HG03457 (cell line): ENCODE measurements at regions not wholly inside any gene's neighbourhood (a gene's known extent, or its start where the extent isn't known, plus 50 kb on each side); places are given as distances from the start of the nearest gene placed in this dataset.
"Not testable (repeated sequence)": the region's sequence is repeated elsewhere in the genome, so short reads cannot be mapped to it uniquely, and the experiment has no call there.

Experiments
- ATAC-seq: cut with Tn5 transposase; IDR thresholded peaks from one replicate; pipeline ENCODE4 v1.9.1; 2021; ENCODE audit warnings: moderate number of reproducible peaks; ENCODE audit not compliant: unreplicated experiment

DNA sequence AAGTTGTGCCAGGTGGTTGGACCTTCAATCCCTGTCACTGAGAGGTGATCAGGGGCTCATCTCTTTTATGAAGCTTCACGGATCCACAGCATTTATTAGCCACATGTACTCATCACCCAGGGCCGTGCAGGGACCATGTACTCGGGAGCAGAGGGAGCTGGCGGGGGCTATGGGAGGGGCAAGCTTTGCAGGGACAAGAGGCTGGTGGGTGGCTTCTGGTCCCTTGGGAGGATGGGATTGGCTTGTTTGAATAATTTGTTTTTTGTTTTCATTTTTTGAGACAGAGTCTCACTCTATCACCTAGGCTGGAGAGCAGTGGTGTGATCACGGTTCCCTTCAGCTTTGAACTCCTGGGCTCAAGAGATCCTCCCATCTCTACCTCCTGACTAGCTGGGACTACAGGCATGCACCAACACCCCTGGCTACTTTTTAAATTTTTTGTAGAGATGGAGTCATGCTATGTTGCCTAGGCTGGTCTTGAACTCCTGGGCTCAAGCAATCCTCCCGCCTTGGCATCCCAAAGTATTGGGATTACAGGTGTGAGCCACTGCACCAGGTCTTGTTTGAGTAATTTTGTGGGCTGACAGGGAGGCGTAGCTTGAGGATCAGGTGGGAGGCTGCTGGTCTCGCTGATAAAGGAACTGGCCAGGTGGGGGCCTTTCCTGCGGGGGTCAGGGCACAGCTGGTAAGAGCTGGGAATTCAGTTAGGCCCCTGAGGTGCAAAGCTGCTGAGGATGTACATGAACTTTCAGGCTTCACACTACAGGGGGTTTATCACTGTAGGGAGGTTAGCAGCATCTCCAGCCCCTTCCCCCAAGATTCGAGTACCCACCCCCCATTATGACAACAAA lies 308.0 kb upstream of the C1orf174 start:
- no peak for ATAC-seq

DNA sequence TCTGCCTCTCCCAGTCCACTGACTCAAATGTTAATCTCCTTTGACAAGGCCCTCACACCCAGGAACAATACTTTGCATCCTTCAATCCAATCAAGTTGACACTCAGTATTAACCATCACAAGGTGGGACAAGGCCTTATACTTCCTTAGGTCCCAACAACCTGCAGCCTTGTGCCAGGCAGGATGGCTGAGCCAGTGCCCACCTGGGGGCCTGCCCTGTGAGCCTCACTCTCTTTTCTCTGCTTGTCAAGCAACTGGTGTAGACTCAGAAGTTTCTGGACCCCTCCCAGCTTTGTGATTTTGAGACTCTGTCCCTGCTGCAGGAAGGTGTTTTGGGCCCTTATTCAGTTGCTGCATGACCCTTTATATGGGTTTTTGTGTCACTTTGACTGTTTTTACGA lies 310.0 kb upstream of the C1orf174 start:
- ATAC-seq, result no peak

DNA sequence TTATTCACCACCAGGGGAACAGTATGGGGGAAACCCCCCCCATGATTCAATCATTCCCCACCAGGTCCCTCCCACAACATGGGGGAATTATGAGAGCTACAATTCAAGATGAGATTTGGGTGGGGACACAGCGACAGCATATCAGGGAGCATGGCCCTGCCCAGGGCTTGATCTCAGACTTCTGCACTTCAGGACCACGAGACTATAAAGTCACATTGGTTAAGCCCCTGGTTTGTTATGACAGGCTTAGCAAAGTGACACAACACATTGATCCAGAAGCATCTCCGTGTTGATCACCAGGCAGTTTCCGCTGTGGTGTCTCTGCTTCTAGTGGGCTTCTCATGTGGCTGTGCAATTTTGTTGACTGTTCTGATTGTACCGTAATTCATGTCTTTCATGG lies 312.7 kb upstream of the C1orf174 start:
- no peak for ATAC-seq

DNA sequence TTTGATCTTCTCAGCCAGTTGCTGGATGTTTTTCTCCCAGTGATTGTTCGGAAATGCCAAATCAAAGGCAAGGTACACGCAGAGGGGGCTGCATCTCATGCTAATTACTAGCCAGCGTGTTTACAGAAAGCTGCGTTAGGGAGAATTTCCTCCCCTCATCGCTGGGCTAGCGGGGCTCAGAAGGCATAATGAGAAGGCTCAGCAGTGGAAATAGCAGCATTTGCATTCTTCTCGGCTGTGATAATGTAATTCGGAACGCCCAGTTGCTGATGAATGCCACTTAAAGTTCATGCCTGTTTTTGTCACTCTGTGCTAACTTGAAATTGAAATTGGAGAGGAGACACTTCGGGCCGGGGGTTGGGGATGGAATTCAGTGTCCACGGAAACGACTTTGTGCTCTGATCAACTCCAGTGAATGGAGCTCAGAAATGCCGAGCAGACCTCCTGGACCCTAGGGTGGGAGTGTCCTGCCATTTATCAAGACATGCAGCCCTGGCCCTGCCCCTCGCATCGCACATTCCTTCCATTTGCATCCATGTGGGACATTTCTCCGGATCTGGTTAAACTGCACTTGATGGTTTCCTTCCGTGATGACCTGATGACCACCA lies 313.4 kb upstream of the C1orf174 start:
- ATAC-seq, result no peak

DNA sequence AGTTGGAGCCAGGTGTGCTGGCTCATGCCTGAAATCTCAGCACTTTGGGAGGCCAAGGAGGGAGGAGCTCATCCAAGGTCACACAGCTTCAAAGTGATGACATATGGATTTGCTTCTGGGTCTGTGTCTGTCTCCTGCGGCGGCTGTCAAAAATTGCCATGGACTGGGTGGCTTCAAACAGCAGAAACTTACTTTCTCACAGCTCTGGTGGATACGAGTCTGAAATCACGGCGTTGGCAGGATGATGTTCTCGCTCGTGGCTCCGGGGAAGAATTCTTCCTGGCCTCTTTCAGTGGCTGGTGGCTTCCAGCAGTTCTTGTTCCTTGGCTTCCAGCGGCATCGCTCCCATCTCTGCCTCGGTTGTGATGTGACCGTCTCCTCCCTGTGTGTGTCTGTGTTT lies 314.8 kb upstream of the C1orf174 start:
- ATAC-seq, result no peak

DNA sequence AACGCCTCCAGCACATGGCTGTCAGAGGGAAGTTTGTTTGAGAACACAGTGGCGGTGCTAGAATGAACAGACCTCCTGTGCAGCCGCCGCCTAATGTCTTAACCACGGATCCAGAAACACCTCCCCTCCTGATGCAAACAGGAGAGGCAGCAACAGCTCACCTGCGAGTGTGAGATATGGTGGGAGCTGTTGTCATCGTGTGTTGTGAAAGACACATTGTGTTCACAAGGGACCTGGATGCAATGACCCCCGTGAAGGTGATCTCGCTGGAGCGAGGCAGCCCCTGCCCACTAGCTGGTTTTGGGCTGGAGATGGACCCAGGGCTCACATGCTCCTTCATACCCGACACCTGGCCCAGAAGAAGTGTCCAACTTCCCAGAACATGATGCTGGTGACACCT lies 315.3 kb upstream of the C1orf174 start:
- no peak for ATAC-seq

DNA sequence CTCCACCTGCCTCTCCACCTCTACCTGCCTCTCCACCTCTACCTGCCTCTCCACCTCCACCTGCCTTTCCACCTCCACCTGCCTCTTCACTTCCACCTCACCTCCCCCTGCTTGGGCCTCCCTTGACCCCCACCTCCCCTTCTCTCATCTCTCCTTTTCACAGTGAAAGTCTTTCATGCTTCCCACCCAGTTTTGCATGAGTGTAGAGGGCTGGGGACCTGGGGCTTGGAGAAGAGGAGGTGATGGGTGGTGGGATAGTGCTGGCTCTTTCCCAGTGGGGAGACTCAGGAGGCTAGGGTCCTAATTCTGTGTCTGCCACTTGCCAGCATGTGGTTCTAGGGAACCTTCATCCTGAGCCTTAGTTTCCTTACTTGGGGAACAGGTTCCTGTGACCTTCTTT lies 316.2 kb upstream of the C1orf174 start:
- ATAC-seq, result no peak

DNA sequence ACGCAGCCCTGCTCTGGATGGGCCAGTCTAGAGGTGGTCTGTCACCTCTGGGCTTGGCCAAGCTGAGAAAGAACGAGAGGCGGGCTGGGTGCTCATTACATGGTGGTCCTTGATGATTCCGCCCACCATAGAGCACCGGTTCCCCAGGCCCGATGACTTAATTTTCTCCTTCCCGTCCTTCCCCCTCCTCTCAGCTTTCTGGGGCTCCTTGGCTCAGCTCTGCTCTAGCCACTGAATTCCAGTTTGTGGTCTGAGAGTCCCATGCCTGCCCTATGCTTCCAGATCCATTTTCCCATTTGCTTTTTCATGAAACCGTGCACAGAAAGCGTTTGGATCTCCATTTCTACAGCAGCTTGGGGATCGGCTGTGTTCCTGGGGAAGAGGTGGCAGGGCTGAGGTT lies 318.5 kb upstream of the C1orf174 start:
- ATAC-seq, result no peak

DNA sequence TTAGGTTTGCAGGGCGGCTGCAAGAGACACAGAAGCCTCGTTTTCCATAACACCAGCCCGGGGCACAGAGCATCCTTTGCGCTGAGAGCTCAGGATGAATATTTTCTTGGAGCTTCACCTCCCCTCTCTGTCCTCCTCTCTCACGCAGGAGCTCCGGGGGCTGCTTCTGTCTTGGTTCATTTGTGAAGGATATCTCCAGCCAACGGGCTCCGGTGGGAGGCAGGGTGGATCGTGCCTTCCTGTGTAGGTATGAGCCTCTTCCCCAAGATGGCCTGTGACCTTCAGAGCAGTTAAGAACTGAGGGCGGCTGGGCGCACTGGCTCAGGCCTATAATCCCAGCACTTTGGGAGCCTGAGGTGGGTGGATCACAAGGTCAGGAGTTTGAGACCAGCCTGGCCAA lies 319.0 kb upstream of the C1orf174 start:
- ATAC-seq, result no peak

DNA sequence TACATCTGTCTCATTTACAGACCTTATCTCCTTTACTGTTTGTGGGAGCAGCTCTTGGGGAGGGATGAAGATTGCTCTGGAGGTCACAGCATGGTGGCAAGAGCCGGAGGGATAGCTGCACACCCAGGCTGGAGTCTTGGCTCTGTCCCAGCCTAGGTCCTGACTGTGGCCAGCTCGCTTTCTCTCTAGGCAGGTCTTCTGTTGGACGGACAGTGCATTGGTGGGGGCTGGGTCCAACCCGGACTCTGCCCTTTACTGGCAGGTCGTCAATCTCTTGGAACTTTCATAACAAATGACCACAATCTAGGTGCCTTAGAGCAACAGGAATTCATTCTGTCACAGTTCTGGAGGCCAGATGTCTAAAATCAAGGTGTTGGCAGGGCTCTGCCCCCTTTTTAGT lies 319.8 kb upstream of the C1orf174 start:
- no peak for ATAC-seq

DNA sequence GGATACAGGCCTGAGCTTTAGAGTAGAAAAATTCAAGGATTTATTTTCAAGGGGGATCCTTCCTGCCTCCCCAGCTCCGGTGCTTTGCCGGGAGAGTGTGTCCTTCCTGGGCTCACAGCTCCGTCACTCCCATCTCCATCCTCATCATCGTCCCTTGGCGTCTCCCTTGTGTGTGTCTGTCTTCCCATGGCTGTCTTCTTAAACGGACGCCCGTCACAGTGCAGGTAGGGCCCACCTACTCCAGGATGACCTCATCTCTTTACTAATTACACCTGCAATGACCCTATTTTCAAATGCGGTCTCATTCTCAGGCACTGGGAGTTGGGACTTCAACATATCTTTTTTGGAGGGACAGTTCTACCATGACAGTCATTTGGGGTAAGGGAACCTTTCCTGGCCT lies 320.3 kb upstream of the C1orf174 start:
- ATAC-seq, result no peak

DNA sequence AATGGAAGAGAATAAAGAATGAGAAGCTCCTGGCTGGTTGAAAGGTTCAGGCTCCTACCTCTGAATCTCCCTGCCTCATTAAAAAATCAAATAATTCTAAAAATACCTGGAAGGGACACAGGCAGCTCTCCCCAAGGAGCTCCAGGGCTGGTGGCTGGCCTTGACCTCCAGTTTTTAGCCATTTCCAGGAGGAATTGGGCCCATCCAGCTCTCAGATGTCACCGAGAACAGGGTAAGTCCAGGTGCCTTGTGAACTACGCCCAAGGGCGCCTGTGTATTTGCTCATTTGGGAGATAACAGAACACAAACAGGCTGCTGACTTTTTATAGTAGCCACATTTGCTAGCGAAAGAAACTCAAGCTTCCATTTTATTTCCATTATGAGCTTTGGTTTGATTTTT lies 321.0 kb upstream of the C1orf174 start:
- no peak for ATAC-seq

DNA sequence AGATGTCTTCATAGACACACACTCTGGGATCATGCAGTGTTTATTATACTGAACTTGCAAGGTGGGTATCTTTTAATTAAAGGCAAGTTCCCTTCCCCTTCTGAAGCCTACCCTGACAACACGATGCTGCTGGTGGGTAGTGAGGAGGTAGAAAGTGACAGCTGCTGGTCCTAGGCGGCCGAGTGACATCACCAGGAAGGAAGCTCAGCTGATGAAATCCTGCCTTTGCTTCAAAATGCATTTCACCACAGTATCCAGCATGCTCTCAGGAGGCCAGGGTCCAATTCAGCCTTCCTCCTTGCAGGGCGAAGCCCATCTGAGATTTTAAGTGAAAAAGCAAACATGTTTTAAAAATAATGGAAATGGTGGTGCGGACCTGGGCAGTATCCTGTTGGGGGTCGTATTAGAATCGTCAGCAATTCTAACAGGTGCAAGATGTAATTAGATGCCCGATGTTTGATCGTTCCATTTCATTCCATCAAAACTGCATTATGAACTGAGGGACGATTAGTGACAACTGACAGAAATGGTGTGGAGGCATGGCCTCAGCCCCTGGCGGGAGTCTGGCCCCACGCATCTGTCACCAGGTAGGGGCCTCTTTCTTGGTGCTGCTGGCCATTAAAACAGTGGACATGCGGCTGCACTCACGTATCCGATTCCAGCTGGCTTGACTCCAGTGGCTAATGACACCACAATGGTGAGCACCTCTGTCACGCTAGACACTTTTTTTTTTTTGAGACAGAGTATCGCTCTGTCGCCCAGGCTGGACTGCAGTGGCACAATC lies 324.8 kb upstream of the C1orf174 start:
- no peak for ATAC-seq

DNA sequence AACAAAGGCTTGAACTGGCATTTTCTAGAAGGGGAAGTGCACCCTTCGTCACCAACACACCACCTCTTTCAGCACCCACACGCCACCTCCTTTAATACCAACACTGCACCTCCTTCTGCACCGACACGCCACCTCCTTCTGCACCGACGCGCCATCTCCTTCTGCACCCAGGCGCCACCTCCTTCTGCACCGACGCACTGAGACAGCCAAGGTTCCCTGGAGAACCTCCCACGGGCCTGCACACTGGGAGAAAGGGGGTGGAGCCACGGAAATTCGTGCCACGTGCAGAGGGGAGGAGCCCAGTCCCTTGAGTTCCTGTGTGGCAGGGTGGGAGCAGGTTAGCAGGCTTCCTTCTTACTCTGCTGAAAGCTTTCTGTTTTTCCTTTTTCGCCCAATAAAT lies 327.9 kb upstream of the C1orf174 start:
- no peak for ATAC-seq

DNA sequence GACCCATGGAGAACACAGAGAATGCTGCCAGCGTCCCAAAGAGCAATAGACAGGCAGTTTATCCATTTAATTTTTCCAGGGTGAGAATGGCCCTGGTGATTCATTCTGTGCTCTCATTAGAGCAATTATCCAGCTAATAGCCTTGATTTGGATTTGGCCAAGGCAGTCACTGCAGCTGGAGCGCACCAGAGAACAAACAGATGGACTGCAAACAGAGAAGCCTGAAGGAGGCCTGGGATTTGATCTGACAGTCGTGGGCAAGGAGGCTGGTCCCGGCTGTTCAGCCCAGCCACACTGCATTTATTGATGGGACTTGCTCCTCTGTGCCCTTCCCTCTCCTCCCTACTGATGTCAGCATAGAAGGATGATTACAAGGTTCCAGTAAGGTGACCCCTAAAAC lies 353.9 kb upstream of the C1orf174 start:
- ATAC-seq, result no peak

DNA sequence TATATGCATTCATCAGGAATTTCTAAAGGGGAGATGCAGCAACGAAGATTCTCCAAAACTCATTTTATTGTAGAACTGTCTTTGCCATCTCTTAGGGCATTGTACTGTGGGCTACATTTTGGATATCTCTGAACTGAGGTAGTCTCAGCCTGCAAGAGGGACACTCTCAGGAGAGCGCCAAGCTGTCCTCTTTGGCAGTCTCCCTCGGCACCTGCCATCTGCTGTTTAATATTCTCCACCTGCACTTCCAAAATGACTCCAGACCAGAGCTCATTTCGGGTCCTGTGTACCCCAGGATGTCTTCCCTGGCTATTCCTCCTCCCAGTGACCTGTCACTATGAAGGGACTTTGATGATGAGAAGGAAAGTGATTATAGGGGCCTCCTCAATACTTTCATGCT lies 356.3 kb upstream of the C1orf174 start:
- ATAC-seq, result no peak

DNA sequence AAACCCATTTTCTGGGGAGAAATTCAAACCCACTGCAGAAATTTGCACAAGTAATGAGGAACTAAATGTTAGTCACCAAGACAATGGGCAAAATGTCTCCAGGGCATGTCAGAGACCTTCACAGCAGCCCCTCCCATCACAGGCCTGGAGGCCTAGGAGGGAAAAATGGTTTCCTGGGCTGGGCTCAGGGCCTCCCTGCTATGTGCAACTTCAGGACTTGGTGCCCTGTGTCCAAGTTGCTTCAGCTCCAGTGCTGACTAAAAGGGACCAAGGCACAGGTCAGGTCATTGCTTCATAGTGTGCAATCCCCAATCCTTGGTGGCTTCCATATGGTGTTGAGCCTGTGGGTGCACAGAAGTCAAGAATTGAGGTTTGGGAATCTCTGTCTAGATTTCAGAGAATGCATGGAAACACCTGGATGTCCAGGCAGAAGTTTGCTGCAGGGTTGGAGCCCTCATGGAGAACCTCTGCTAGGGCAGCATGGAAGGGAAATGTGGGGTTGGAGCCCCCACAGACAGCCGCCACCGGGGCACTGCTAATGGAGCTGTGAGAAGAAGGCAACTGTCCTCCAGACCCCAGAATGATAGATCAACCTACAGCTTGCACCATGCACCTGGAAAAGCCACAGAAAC lies 358.2 kb upstream of the C1orf174 start:
- ATAC-seq, result not testable (repeated sequence)

DNA sequence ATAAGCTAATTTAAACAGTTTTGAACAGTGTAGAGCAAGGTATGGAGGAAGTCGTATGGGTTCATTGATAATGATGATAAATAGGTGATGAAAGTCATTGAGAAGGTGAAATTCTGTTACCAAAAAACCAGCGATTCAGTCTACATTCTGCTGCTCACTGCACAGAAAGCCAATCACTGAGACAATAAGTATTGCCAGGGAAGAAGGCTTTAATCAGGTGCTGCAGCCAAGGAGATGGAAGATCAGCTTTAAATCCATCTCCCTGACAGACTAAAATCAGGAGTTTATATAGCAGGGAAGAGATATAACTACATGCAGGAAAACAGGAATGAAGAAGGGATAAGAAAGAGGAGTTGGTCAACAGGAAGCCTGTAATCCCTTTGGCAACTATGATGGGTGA lies 361.3 kb upstream of the C1orf174 start:
- no peak for ATAC-seq

DNA sequence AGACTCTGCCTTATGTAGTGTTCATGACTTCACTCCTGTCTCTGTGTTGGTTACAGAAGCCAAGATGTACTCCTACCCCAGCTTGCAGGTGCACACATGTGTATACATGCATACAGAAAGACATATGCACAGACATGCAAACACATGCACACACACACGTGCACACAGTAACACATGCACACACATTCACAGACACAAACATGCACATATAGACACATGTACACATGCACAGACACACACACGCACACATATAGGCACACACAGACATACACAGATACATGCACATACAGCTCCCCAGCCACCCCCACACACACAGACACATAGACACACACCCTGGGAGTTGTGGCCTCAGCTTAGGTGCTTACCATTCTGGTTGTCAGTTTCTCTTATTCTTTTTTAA lies 362.6 kb upstream of the C1orf174 start:
- no peak for ATAC-seq

DNA sequence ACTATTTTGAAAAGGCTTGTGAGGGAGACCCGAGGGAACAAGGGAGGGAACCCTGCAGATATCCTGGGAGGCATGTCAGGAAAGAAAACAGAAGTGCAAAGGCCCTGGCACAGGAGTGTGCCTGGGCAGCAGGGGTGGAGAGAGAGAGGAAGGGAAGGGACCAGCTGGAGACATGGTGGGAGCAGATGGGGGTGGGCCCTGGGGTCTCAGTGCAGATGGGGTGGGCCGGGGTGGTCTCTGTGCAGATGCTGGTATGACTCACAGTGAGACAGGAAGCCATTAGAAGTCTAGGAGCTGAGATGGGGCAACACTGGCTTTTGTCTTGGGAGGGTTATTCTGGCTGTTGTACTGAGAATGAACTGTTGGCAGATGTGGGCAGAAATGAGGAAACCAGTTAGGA lies 363.6 kb upstream of the C1orf174 start:
- ATAC-seq, result no peak

DNA sequence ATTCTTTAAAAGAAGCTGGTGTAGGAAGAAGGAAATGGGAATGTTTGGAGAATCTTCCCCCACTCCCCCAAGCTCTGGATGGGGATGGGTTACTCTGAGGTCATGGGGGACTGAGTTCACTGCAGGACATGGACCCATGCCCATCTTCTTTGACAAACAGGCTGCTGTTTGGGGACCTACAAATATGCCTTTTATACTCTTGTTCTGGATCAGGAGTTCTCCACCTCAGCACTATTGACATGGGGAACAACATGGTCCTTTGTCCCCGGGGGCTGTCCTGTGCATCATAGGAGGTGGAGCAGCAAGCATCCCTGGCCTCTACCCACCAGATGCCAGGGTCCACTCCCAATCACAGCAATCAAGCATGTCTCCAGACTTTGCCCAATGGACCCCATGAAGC lies 365.8 kb upstream of the C1orf174 start:
- no peak for ATAC-seq
